GM10266 (cell line): ENCODE measurements at regions not wholly inside any gene's neighbourhood (a gene's known extent, or its start where the extent isn't known, plus 50 kb on each side); places are given as distances from the start of the nearest gene placed in this dataset.

Experiments used
- DNase-seq: peaks from one replicate; pipeline ENCODE4 v3.0.0; 2012; ENCODE audit errors: extremely low spot score
- CTCF ChIP-seq: IDR thresholded peaks from 2 replicates; pipeline ENCODE4 v1.5.1; 2012; ENCODE audit warnings: mild to moderate bottlenecking, low read depth; ENCODE audit not compliant: control insufficient read depth, insufficient read depth; ENCODE audit errors: missing control alignments

- TF ChIP-seq CTCF: no peak
- no peak for DNase-seq
Measured at GRCh38 chr12:74985293-74985985, 224.2 kb downstream of the KCNC2 start.

GRCh38 chr12:74985986-74986319 is 223.7 kb downstream of the KCNC2 start:
- no peak for TF ChIP-seq CTCF
- DNase-seq: no peak

- no peak for TF ChIP-seq CTCF
Measured at GRCh38 chr12:74988156-74988555, 221.5 kb downstream of the KCNC2 start.

More at GRCh38 chr12:74988156-74988555, 221.5 kb downstream of the KCNC2 start:
- DNase-seq: no peak
